Mononuclear cell (primary cell): ENCODE measurements at regions not wholly inside any gene's neighbourhood (a gene's known extent, or its start where the extent isn't known, plus 50 kb on each side); places are given as distances from the start of the nearest gene placed in this dataset.
"Not testable (repeated sequence)": the region's sequence is repeated elsewhere in the genome, so short reads cannot be mapped to it uniquely, and the experiment has no call there.

ENCODE experiments used
- H3K27me3 ChIP-seq: 2 replicates; pipeline ENCODE4 v1.6.0; 2011; ENCODE audit warnings: low read length, control low read depth; ENCODE audit not compliant: insufficient read depth
- H3K4me1 ChIP-seq: 2 replicates; pipeline ENCODE4 v1.5.1; 2011; ENCODE audit warnings: mild to moderate bottlenecking, low read length, control low read depth; ENCODE audit not compliant: insufficient read depth
- H3K4me3 ChIP-seq: 2 replicates; pipeline ENCODE4 v1.5.1; 2011; ENCODE audit warnings: mild to moderate bottlenecking, low read length, moderate library complexity
- H3K9me3 ChIP-seq: 2 replicates; pipeline ENCODE4 v1.5.1; 2011; ENCODE audit warnings: low read depth, mild to moderate bottlenecking, control low read depth, low read length

GRCh38 chr12:8375122-8375521 lies 80.6 kb upstream of the CLEC6A start:
- H3K27me3 ChIP-seq, H3K4me3 ChIP-seq, H3K9me3 ChIP-seq, H3K4me1 ChIP-seq: not testable (repeated sequence)

GRCh38 chr12:8377756-8378155 lies 78.0 kb upstream of the CLEC6A start:
- not testable (repeated sequence) for H3K4me3 ChIP-seq, H3K27me3 ChIP-seq, H3K4me1 ChIP-seq, H3K9me3 ChIP-seq

DNA sequence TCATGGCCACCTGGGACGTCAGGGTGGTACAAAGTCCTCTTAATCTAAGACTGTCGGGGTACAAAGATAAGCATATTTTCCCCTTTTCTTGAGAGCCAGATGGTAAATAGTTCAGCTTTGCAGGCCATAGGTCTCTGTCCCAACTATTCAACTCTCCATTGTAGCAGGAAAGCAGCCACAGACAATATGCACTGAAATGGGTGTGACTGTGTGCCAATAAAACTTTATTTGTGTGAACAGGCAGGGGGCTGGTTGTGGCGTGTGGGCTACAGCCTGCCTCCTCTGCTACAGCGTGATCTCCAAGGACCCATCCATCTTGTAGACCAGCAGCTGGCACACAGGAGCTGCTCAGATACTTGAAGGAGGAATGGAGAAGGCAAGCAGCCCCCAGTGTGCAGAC lies 73.2 kb upstream of the CLEC6A start:
- not testable (repeated sequence) for H3K9me3 ChIP-seq, H3K4me3 ChIP-seq, H3K4me1 ChIP-seq, H3K27me3 ChIP-seq

- H3K4me1 ChIP-seq, H3K9me3 ChIP-seq, H3K27me3 ChIP-seq, H3K4me3 ChIP-seq: not testable (repeated sequence)
Observed at GRCh38 chr12:8384686-8385085, 71.1 kb upstream of the CLEC6A start.

DNA sequence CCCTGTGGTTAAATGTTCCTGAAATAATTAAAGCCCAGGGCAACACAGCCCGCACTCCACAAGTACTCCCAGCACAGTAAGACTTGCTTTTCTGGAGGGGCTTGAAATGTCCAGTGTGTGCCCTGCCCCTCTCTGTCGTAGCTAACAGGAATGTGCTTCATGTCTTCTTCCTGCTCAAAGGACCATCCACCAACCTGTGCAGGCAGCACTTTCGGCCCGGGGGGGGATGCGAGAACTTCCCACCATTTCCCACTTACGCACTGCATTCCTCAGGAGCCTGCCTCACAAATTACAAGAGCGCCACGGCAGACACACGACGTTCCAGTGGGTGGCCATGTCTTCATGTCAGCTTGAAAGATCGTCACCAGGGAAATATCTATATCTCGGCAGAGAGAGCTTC lies 70.3 kb upstream of the CLEC6A start:
- H3K27me3 ChIP-seq, H3K4me1 ChIP-seq, H3K4me3 ChIP-seq: not testable (repeated sequence)

GRCh38 chr12:8386661-8387060 lies 69.1 kb upstream of the CLEC6A start:
- H3K4me3 ChIP-seq: not testable (repeated sequence)

More for the DNA sequence above, 70.3 kb upstream of the CLEC6A start:
- not testable (repeated sequence) for H3K9me3 ChIP-seq

GRCh38 chr12:8389296-8389695 lies 66.5 kb upstream of the CLEC6A start:
- not testable (repeated sequence) for H3K27me3 ChIP-seq, H3K4me1 ChIP-seq, H3K9me3 ChIP-seq, H3K4me3 ChIP-seq

More at GRCh38 chr12:8386661-8387060, 69.1 kb upstream of the CLEC6A start:
- not testable (repeated sequence) for H3K4me1 ChIP-seq, H3K27me3 ChIP-seq, H3K9me3 ChIP-seq

DNA sequence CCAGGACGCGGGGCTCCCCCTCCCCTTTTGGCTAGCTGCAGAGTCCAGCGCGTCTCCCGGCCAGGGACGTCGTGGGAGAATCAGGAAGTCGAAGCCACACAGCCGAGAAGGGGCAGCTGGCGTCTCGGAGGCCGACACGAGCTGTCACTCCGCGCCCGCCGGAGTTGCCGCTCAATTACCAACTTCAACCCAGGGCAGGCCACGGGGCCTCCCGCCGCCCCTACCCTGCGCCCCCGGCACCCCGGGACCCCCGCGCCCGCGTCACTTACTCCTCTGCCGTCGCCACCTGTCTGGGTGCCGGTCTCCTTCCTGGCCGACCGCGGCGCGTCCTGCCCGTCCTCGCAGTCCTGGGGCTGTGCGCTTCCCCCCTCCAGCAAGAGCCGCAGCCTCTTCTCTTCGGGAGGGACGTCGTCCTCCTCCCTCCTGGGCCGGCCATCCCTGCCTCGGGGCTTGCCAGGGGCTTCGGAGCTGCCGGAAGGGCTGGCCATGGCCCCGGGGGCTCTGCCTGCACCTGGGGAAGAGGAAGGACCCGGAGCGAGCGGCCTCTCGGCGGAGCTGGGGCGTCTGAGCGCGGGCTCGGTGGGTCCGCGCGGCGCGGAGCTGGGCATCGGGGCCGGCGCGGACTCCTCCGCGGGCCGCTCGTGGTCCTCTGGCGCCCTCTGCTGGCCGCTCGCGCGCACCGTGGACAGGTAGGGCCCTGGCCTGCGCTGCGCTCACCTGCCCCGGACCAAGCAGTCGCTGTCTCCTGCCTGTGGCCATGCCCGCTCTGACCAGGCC lies 65.6 kb upstream of the CLEC6A start:
- H3K4me3 ChIP-seq: peak overlapping the region; percentile 23
- not testable (repeated sequence) for H3K4me1 ChIP-seq, H3K9me3 ChIP-seq, H3K27me3 ChIP-seq

DNA sequence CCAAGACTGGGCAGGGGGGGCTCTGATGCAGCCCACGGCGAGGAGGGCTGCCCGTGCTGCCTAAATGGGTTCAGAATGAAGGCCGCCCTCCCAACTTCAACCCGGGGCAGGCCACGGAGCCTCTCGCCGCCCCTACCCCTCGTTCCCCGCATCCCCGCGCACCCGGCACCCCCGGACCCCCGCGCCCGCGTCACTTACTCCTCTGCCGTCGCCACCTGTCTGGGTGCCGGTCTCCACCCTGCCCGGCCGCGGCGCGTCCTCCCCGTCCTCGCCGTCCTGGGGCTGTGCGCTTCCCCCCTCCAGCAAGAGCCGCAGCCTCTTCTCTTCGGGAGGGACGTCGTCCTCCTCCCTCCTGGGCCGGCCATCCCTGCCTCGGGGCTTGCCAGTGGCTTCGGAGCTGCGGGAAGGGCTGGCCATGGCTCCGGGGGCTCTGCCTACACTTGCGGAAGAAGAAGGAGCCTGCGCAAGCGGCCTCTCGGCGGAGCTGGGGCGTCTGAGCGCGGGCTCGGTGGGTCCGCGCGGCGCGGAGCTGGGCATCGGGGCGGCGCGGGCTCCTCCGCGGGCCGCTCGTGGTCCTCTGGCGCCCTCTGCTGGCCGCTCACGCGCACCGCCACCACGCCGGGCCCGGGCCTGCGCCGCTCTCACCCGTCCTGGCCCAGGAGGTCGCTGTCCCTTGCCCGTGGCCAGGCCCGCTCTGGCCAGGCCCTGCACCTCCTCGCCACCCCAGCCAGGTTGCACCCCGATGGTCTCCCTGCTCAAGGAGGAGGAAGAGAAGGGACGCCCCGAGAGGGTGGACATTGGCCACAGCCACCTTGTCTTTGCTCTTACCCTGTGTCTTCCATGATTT lies 59.3 kb upstream of the CLEC6A start:
- H3K27me3 ChIP-seq, H3K9me3 ChIP-seq, H3K4me1 ChIP-seq: not testable (repeated sequence)
- peak overlapping the region; percentile 27 for H3K4me3 ChIP-seq

GRCh38 chr12:8397378-8397777 lies 58.4 kb upstream of the CLEC6A start:
- not testable (repeated sequence) for H3K4me1 ChIP-seq, H3K9me3 ChIP-seq, H3K4me3 ChIP-seq, H3K27me3 ChIP-seq

- H3K4me1 ChIP-seq, H3K9me3 ChIP-seq, H3K27me3 ChIP-seq, H3K4me3 ChIP-seq: not testable (repeated sequence)
Observed at GRCh38 chr12:8399496-8400034, 56.2 kb upstream of the CLEC6A start.

- not testable (repeated sequence) for H3K9me3 ChIP-seq, H3K27me3 ChIP-seq, H3K4me3 ChIP-seq, H3K4me1 ChIP-seq
Observed at GRCh38 chr12:8403834-8404233, 51.9 kb upstream of the CLEC6A start.

GRCh38 chr12:8404341-8404740 lies 51.4 kb upstream of the CLEC6A start:
- not testable (repeated sequence) for H3K9me3 ChIP-seq, H3K4me1 ChIP-seq

More at GRCh38 chr12:8404341-8404740, 51.4 kb upstream of the CLEC6A start:
- not testable (repeated sequence) for H3K27me3 ChIP-seq, H3K4me3 ChIP-seq
